Gastrocnemius medialis (tissue), 4 donors: ENCODE measurements at regions not wholly inside any gene's neighbourhood (a gene's known extent, or its start where the extent isn't known, plus 50 kb on each side); places are given as distances from the start of the nearest gene placed in this dataset.
"Not testable (repeated sequence)": the region's sequence is repeated elsewhere in the genome, so short reads cannot be mapped to it uniquely, and the experiment has no call there.

Experiments
- ATAC-seq, 2 donors: fragments of 150-250 bp; one replicate each; pipeline ENCODE4 v1.9.1; 2016
- DNase-seq, 2 donors: peaks; one replicate each; pipeline ENCODE4 v3.0.0-alpha.2; 2019
- H3K27ac ChIP-seq, 4 donors: fragments of 200-600 bp; sonication (generic); 1 replicate in 1 of 4; 2 replicates in 3 of 4; pipeline ENCODE4 v1.5.1; 2016 to 2018; ENCODE audit warnings: mild to moderate bottlenecking in 2 of 4, moderate library complexity in 1 of 4
- H3K27me3 ChIP-seq, 3 donors: fragments of 200-600 bp; sonication (generic) in 2 of 3; 1 replicate in 1 of 3; 2 replicates in 2 of 3; pipeline versions ENCODE4 v1.5.1 to v1.6.0; 2016 to 2019; ENCODE audit warnings: mild to moderate bottlenecking in 1 of 3, moderate library complexity in 1 of 3
- H3K36me3 ChIP-seq, 2 donors: fragments of 200-600 bp; sonication (generic) in 1 of 2; one replicate each; pipeline ENCODE4 v1.5.1; 2017 to 2018
- H3K4me1 ChIP-seq, 2 donors: fragments of 200-600 bp; sonication (generic) in 1 of 2; one replicate each; pipeline ENCODE4 v1.5.1; 2016 to 2017; ENCODE audit warnings: mild to moderate bottlenecking in 2 of 2
- H3K4me3 ChIP-seq, 4 donors: fragments of 200-600 bp; sonication (generic) in 3 of 4; 1 replicate in 1 of 4; 2 replicates in 3 of 4; pipeline ENCODE4 v1.5.1; 2016 to 2019; ENCODE audit warnings: mild to moderate bottlenecking in 2 of 4
- H3K9me3 ChIP-seq, 3 donors: fragments of 200-600 bp; sonication (generic) in 2 of 3; 1 replicate in 1 of 3; 2 replicates in 2 of 3; pipeline ENCODE4 v1.5.1; 2016 to 2019
- POLR2A ChIP-seq, 2 donors: fragments of 450-650 bp; IDR thresholded peaks; one replicate each; pipeline ENCODE4 v1.6.1; 2017; ENCODE audit warnings: antibody characterized with exemption in 2 of 2, mild to moderate bottlenecking in 2 of 2, moderate library complexity in 2 of 2
- in situ Hi-C, 4 donors: fragments of 200-750 bp; cut with MboI; loops; one replicate each; pipeline versions ENCODE4 v1.15.0 to v1.8.0; 2017; ENCODE audit warnings: low sequenced_read_pairs in 4 of 4
- intact Hi-C: fragments of 100-400 bp; cut with DNase I; formaldehyde crosslinking; loops from one replicate; pipeline ENCODE4 v1.15.1; 2023; ENCODE audit warnings: low total_unique reads
- TF ChIP-seq, protein P1 (sequence below), 5 experiments: fragments of 450-650 bp in 3 of 5; fragments of 200-600 bp in 2 of 5; sonication (generic) in 2 of 5; IDR thresholded peaks in 4 of 5; conservative IDR thresholded peaks in 1 of 5; 1 replicate in 4 of 5; 2 replicates in 1 of 5; pipeline ENCODE4 v1.5.1; 2016 to 2019; ENCODE audit warnings: antibody characterized with exemption in 5 of 5, mild to moderate bottlenecking in 3 of 5, moderate library complexity in 3 of 5

DNA sequence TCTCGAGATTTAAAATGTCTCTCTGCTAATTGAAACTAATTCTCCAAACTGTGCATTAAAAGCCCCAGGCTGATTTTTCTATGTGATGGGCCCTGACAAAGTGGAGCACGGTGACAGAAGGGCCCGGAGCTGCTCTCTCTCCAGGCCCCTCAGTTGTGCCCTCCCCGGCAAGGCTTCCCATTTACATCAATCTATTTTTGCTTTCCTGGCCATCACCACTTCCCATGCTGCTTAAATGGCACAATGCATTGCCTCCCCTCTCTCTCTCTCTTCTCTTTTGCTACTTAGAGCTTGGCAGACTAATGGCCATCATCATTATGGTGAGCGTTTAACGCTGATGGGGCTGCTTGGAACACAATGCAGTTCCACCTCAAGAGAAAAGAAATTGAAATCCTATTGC is 270.7 kb upstream of the DIO3 start:
- in situ Hi-C loops (no loop called here), intact Hi-C loops (no loop called here)
- no peaks in the 10 kb centered on the region for H3K9me3 ChIP-seq
- TF ChIP-seq, protein P1, sequence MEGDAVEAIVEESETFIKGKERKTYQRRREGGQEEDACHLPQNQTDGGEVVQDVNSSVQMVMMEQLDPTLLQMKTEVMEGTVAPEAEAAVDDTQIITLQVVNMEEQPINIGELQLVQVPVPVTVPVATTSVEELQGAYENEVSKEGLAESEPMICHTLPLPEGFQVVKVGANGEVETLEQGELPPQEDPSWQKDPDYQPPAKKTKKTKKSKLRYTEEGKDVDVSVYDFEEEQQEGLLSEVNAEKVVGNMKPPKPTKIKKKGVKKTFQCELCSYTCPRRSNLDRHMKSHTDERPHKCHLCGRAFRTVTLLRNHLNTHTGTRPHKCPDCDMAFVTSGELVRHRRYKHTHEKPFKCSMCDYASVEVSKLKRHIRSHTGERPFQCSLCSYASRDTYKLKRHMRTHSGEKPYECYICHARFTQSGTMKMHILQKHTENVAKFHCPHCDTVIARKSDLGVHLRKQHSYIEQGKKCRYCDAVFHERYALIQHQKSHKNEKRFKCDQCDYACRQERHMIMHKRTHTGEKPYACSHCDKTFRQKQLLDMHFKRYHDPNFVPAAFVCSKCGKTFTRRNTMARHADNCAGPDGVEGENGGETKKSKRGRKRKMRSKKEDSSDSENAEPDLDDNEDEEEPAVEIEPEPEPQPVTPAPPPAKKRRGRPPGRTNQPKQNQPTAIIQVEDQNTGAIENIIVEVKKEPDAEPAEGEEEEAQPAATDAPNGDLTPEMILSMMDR (IDR thresholded peaks at IDR 0.05 in 4 of 5, conservative IDR thresholded peaks at IDR 0.05 in 1 of 5) = no peak
- no peak for TF ChIP-seq POLR2A (IDR thresholded peaks at IDR 0.05)
- no peak overlapping the region for H3K4me3 ChIP-seq
- no peaks in the 10 kb centered on the region for H3K36me3 ChIP-seq
- H3K4me1 ChIP-seq = no peaks in the 10 kb centered on the region
- ATAC-seq = no peak
- no peaks in the 10 kb centered on the region for H3K27me3 ChIP-seq
- no peak for DNase-seq
- H3K27ac ChIP-seq = no peak overlapping the region

DNA sequence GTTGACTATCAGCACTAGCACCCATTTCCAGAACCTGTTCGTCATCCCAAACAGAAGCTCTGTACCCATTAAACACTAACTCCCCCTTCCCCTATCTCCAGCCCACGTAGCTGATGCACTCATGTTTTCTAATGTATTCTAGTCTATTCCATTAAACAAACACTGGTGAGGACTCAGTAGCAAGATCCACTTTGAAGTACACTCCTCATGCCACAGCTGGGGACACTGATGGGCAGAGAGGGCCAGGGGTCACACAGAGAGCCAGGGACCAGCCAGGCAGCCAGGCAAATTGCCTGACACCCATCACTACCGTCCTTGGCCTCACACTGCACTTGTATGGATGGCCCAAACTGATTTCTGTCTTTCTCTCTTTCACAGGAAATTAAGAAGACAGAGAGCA is 269.9 kb upstream of the DIO3 start:
- Histone ChIP-seq H3K27me3 (no peaks in the 10 kb centered on the region), H3K9me3 (no peaks in the 10 kb centered on the region), H3K27ac (no peak overlapping the region), H3K4me3 (no peak overlapping the region), H3K4me1 (no peaks in the 10 kb centered on the region), H3K36me3 (no peaks in the 10 kb centered on the region)
- in situ Hi-C loops (no loop called here), intact Hi-C loops (no loop called here)
- ATAC-seq (no peak), DNase-seq (no peak)
- TF ChIP-seq, protein P1 (IDR thresholded peaks at IDR 0.05 in 4 of 5, conservative IDR thresholded peaks at IDR 0.05 in 1 of 5) = no peak
- TF ChIP-seq POLR2A (IDR thresholded peaks at IDR 0.05) = no peak

DNA sequence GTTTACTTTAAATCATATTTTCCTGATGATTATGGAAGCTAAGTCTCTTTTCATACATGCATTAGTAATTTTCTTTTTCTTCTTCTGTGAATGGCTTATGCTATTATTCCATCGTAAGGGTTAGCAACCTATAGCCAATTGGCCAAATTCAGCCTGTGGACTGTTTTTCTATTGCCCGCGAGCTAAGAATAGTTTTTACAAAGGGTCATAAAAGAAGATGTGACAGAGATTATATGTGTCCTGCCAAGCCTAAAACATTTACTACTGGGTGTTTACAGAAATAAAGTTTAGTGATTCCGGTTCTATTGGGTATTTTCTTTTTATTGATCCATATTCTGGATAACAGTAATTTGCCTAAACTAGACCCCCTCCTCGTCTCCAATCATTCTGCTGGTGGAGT is 268.8 kb upstream of the DIO3 start:
- in situ Hi-C loops = no loop called here
- no peak for TF ChIP-seq POLR2A (IDR thresholded peaks at IDR 0.05)
- TF ChIP-seq, protein P1 (IDR thresholded peaks at IDR 0.05 in 4 of 5, conservative IDR thresholded peaks at IDR 0.05 in 1 of 5) = no peak
- Histone ChIP-seq H3K4me3 (no peak overlapping the region), H3K27me3 (no peaks in the 10 kb centered on the region), H3K4me1 (no peaks in the 10 kb centered on the region), H3K27ac (no peak overlapping the region), H3K9me3 (no peaks in the 10 kb centered on the region), H3K36me3 (no peaks in the 10 kb centered on the region)
- intact Hi-C loops = no loop called here
- no peak for ATAC-seq
- DNase-seq = no peak

DNA sequence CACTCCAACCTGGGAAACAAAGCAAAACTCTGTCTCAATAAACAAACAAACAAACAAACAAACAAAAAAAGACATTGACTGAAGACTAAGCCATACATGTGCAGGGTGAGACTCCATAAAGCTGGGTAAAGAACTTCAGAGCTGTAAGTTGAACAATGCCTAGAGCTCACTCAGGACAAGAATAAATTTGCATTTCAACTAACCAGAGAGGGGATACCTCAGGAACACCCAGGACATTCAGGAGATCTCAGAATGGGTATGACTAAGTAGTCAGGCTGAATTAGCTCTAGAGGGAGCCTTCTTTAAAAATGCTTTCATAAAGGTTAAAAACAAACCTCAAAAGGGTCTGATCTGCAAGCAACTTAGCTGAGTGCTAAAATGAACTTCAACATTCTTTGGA is 267.7 kb upstream of the DIO3 start:
- H3K9me3 ChIP-seq = no peaks in the 10 kb centered on the region
- H3K27me3 ChIP-seq = no peaks in the 10 kb centered on the region
- TF ChIP-seq, protein P1 (IDR thresholded peaks at IDR 0.05 in 4 of 5, conservative IDR thresholded peaks at IDR 0.05 in 1 of 5) = no peak
- TF ChIP-seq POLR2A (IDR thresholded peaks at IDR 0.05) = no peak
- intact Hi-C loops = no loop called here
- DNase-seq (no peak), ATAC-seq (no peak)
- no peak overlapping the region for H3K4me3 ChIP-seq
- no peak overlapping the region for H3K27ac ChIP-seq
- in situ Hi-C loops = no loop called here
- no peaks in the 10 kb centered on the region for H3K4me1 ChIP-seq
- H3K36me3 ChIP-seq = no peaks in the 10 kb centered on the region

DNA sequence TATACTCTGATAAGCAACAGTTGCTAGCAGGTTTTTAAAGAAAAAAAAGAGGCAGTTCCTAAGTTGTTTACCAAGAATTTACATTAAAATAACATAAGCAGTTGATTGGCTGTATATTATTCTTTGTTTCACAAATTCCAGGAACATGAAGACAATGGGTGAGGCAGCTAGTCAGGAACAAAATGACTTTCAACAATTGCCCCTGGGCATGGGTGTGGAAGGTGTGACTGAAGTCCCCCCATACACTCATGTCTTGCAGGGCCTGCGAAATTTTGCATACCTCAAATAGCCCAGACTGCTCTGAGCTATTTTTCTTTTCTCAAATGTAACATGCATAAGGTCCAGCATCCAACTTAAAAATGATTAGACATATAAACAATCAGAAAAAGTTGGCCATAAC is 267.2 kb upstream of the DIO3 start:
- TF ChIP-seq, protein P1 (IDR thresholded peaks at IDR 0.05 in 4 of 5, conservative IDR thresholded peaks at IDR 0.05 in 1 of 5) = no peak
- TF ChIP-seq POLR2A (IDR thresholded peaks at IDR 0.05) = no peak
- intact Hi-C loops = no loop called here

DNA sequence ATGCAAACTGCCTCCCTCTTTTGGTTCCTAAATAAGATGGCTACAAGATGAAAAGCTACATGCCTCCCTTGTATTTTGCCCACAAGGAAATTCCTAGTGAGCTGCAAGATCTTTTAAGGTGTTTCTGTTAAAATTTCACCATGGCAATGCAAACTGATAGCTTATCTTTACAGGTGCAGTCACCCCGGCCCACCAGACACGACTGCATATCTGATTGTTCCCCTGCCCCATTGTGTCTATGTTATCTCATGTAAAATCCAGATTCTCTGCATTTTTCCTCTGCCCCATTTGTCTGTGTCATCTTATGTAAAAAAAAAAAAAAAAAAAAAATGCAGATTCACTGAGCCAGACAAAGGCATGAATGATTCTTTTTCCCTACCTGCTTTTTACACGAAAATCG is 261.5 kb upstream of the DIO3 start:
- H3K4me3 ChIP-seq, H3K4me1 ChIP-seq, intact Hi-C loops: not testable (repeated sequence)

More for the DNA sequence above, 267.2 kb upstream of the DIO3 start:
- H3K36me3 ChIP-seq = no peaks in the 10 kb centered on the region
- no peak overlapping the region for H3K27ac ChIP-seq
- H3K4me3 ChIP-seq = no peak overlapping the region
- no peaks in the 10 kb centered on the region for H3K9me3 ChIP-seq
- H3K4me1 ChIP-seq = no peaks in the 10 kb centered on the region
- in situ Hi-C loops = no loop called here
- no peak for DNase-seq
- no peak for ATAC-seq
- H3K27me3 ChIP-seq = no peaks in the 10 kb centered on the region

More for the DNA sequence above, 261.5 kb upstream of the DIO3 start:
- H3K27me3 ChIP-seq, DNase-seq, H3K9me3 ChIP-seq, ATAC-seq, H3K27ac ChIP-seq, H3K36me3 ChIP-seq, in situ Hi-C loops: not testable (repeated sequence)
